Daoy (cell line): ENCODE measurements at regions not wholly inside any gene's neighbourhood (a gene's known extent, or its start where the extent isn't known, plus 50 kb on each side); places are given as distances from the start of the nearest gene placed in this dataset.

Experiments used
- DNase-seq: peaks from one replicate; pipeline ENCODE4 v3.0.0-alpha.2; 2015; ENCODE audit warnings: low read depth

DNA sequence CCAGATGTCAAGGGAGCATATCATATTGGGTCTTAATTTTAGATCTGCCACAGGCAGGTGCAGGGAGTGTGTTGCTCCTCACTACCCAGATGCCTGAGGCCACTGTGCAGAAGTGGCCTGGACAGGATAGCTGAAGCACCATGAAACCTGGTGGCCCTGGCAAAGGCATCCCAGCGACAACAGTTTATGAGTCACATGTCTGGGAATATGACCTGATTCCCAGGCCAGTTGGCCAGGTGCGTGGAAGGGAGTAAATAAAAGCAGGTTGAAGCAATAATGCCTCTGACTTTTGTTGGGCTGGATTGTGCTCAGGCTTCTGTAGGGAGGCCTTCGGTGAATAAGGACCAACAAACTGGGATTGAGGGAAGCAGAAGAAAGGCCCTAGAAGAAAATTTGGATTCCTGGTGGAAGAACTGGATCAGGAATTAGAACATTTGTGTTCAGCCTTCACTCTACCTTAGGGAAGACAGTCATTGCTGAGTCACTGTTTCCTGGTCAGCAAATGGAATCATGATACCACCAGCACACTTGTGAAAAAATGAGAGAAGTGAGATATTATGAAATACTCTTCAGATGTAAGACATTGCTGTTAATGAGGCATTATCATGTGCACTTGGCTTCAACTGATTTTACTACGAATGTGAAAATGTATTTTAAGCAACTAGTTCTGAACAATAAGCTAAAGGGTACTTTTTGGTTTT, 78.4 kb upstream of the ZNF516 start:
- peak; percentile 57 for DNase-seq

DNA sequence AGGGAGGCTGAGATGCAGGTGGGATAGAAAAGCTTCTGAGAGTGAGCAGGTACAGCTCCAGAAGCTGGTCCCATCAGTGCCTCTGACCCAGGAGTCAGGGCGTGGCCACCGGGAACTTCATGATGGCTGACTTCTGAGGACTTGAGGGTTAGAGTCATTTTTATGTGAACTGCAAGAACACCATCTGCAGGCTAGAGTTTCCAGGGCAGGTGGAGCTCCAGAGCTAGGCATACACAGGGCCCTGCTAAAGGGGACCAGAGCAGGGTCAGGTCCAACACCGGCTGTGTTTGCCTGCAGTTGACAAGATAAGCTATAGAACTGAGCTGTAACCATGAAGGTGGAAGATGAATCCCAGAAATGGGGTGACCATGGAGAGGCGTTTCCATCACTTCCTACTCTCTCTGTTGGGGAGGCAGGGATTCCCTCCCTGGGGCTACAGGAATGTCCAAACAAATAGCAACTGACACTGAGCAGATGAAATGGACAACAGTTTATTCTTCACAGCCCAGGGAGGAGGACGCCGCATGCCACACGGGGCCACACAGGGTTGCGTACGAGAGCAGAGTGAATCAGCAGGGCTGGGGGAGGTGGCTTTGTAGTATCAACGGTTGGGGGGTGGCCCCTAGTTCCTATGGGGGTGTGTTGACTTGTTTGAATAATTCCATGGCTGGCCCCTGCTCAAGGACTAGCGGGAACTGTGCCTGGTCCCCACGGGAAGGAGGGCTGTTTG, 77.6 kb upstream of the ZNF516 start:
- no peak for DNase-seq

DNA sequence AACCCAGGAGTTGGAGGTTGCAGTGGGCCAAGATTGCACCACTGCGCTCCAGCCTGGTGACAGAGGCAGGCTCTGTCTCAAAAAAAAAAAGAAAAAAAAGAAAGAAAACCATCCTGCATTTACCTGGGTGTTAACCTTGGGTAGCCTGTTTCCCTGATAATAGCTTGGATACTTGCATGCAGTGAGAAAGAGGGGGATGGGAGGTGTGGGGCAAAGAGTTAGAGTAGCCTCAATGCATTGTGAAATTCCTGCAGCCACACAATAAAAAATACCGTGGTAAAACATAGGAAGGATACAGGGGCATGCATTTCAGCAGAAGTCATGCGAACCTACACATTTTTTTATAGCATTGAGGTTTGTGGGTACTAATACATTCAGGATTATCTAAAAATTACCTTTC, 76.6 kb upstream of the ZNF516 start:
- DNase-seq: no peak

DNA sequence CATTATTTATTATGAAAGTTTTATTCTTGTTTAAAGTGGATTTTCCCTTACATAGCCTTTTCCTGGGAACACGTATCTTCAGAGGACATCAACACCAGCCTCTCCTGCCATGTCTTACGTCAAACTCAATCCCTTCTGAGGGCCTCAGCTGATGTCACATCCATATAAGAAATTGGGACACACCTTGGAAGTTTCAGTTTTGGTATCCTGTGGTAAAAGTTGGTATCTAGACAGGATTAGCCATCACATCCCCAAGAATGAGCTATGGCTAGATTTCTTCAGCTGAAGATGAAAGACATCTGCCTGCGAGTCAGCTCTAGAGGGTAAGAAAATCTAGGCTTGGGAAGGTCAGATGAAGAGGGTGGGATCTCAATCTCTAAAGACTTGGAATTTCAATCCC, 75.8 kb upstream of the ZNF516 start:
- DNase-seq: no peak

DNA sequence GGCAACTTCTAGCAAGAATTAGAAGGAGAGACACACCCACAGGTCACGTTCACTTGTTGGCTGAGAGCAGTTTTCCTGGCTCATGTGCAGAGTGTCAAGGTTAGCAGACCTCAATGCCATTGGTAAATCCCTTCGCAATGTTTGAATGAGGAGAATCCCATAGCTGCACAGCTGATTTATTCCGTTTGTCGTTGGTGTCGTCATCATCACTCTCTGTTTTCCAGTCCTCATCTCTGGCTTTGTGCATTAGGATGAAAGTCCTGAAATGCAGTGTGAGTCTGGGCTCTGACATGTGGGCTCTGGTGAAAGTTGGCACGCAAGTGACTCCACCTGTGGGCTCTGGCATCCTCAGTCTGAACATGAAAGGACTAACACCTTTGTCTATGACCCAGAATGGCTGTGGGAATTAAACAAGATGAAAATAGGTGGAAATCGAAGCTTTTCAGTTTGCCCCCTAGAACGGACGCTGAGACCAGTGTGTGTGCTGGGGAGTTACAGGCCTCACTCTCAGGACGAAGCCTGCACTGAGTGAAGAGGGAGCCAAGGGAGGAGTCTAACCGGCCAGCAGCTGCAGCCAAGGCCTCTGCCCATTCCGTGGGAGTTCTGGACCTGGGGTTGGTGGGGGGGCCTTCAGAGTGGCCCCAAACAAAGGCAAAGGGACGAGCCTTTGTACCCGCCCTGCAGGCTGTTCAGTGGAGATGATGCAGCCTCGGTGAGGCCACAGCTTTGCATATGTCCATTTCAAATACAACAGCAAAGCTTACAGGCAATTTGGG, 74.8 kb upstream of the ZNF516 start:
- no peak for DNase-seq

DNA sequence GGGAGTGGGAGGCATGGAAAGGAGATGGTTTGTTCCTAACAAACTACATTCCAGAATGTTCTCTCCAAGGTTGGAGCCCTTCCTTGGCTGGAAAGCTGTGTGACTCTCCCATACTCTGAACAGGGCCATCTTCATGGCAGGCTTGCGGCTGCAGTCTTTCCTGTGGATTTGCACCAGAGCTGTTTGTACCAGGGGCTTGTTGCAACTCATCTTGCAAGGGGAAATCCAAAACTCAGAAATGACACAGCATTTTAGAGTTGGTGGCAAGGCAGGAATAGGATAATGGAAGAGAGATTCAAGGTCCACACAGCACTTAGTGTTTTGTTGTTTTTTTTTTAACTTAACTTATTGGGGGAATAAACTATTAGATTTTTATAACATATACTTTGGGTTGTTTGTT, 73.7 kb upstream of the ZNF516 start:
- DNase-seq: no peak

DNA sequence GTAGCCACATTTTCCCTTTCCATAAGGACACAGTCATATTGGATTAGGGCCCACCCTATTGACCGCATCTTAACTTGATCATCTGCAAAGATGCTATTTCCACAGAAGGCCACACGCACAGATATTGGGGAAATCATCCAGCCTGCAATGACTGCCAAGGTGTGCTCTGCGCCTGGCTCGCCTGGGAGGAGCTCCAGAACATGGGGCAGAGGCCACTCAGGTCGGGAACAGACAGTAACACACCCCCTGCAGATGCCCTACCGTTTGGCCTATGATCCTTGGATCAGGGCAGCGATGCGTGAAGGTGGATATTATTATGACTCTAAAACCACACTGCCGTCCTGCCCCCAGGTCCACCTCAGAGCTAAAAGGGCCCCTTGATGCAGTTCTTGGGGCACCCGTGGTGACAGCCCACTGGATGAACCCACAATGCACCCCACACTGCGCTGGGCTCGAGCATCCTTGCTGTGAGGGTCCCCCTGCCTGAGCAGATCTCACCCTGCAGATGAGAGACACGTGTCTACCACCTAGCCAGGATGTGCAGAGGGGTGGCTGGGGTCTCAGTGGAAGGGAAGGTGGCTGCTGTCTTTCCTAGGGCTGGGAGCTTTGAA, 72.9 kb upstream of the ZNF516 start:
- DNase-seq: no peak

DNA sequence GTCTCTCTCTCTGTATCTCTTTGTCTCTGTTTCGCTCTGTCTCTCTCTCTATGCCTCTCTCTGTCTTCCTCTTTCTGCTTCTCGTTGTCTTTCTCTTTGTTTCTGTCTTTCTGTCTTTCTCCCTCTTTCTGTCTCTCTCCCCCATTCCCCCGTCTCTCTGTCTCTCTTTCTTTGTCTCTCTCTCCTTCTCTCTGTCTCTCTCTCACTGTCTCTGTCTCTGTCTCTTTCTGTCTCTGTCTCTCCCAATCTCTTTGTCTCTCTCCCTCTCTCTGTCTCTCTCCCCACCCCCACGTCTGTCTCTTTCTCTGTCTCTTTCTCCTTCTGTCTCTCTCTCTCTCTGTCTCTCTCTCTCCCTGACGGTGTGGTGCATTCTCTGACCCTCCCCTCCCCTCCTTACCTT, 71.9 kb upstream of the ZNF516 start:
- DNase-seq: no peak

DNA sequence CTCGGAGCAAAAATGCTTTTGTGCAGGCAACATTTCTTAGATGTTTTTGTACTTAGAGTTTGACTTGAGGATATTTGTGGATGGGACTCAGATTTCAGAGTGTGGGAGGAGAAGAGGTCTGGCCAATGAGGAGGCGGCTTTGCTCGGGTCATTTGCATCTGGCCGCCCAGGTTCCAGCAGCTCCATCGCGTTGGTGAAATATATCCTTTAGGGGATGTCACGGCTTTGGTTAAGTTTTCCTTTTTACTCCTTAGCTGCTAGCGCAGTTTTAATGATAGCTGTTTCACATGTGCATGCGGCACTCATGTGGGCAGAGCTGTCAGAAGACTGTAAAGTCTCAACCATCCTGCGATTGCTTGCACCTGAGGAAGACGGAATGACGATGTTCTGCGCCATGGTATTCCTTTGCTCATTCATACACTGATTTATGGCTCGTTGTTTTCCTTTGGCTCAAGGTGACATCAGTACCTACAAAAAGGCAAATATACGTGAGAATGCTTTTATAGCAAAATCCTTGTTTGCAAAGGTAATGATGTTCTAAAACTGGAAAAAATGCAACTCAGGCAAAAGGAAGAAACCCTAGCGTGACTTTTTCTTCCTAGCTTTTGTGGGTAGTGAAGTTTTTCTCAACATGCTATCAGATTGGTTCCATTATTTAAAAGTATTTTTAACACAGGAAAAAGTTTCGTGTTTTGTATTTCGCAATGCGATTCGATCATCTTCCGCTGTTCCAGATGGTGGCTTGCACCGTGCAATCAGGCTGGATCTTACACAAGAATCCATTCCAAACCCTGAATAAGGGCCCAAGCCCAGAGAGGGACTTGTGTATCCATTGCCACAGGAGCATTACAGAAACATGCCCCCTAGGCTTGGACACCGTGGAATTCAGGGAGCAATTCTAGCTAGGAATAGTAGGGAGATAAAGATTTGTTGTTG, 70.5 kb upstream of the ZNF516 start:
- peak; percentile 72 for DNase-seq

DNA sequence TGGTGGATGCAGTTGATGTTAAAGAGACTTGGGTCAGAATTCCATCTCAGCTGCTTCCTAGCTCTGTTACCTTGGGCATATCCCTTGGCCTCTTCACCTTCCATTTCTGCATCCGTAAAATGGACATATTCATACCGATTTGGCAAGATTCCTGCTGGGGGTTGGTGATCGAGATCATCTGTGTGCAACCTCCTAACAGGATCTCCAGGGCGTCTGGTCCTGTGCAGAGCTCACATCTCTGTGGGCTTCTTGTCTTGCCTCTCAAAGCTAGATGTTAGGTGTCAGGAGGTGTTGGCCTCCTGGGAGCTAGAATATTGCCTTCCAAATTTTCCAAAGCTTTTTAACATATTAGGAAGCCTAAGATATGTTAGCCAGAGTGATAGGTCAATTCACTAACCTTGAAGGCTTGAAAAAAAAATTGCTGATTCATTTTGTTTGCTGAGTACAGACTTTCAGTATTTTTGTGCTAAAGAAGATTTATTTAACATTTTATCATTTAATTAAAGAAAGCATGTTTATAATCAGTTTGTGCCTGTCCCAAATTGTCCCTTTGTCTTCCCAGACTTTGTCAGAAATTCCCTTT, 69.7 kb upstream of the ZNF516 start:
- no peak for DNase-seq

DNA sequence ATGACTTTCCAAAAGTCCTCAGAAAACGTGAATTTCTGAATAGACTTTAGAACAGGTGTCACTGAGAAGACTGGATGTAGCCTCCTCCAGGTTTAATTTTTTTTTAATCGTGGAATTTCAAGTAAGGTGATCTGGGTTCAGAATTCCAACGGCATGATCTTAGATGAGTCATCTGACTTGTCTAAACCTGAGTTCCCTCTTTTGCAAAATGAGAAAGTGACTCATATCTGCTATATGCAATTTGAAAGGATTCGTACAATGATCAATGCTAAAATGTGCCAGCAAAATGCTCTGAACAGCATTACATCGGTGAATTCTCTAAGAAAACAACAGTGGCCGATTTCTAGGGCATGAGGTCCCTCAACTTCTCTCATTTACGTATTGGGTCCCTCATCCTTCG, 69.1 kb upstream of the ZNF516 start:
- DNase-seq: peak; percentile 26

DNA sequence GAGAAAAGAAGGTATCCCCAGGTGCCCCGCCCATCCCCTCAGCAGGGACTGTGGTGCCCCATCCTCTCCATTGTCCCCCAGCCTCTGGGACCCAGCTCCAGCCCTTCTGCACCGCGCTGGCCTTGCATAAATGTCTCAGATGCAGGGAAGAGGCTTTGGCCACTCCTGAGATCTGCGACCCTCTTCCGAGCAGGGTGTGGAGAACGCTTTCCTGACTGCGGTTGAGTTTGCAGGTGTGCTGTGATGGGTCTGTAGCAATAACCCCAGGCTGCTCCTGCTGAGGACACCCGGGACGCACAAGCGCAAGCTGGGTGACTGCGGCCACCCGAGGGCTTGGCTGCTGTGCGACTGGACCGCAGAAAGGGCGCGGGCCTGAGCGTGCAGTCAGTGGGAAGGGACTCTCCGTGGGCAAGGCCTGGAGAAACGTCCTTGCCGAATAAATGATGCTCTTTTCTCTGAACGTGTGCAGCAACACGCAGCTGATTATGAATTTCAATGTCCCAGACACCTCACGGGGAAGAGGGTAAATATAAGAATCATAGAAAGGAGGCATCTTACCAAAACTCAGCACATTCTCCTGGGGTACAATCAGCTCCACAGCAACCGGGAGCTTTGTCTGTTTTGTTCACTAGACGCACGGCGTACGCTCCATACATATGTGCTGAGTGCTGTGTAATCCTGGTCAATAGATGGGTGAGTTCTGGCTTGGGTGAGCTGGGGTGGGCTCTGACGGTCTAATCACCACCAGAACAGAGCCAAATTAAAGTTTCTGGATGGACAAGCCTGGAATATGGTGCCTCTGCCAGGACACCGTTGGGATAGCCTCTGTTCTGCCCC, 67.5 kb upstream of the ZNF516 start:
- DNase-seq: no peak

DNA sequence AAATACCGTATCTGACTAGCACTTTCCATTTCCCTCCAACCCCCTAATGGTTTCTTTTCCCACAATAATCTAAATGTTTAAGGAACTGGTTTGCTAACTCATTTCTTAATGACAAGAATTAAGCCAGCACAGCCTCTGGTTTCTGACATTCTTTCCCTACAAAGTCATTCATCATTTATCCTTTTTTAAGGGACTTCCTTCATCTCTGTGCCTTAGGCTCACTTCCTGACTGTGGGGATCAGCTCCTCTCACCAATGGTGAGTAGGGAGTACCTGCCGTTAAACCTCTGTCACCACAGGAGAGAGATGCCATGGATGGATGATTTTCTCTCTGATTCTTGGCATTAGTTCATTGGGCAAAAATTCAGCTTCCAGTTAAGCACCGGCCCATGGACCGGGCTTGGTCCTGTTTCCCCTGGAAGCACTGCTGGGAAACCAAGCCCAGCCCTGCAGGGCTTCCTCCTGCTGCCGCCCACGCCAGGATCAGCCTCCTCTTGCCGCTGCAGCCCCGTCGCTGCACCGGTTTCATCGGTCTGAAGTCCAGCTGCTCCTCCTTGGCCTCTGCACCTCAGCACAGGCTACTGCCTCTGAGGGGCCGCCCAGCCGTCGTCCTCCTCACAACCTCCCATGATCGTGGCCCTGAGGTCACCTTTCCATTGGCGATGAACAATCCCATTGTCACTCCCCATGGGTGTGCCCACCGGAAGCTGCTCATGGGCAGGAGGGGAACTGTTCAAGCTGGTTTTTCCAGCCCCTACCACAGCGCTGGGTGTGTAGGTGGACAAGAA, 64.0 kb upstream of the ZNF516 start:
- no peak for DNase-seq

DNA sequence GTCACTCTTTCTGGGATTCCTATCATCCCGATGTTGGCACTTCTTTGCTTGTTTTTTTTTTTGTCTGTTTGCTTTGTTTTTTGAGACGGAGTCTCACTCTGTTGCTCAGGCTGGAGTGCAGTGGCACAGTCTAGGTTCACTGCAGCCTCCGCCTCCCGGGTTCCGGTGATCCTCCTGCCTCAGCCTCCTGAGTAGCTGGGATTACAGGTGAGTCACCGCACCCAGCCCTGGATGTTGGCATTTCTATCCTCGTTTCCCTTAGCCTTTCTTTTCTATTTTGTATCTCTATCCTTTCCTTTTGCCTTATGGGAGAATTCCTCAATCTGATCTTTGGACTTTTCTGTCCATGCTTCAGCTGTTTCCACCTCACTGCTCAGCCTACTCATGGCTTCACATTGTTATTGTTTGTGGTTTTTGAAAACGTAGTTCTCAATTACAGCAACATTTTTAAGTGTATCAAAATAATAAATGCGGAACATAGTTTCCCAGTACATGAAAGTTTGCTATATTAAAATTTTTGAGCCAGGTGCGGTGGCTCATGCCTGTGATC, 62.1 kb upstream of the ZNF516 start:
- no peak for DNase-seq

DNA sequence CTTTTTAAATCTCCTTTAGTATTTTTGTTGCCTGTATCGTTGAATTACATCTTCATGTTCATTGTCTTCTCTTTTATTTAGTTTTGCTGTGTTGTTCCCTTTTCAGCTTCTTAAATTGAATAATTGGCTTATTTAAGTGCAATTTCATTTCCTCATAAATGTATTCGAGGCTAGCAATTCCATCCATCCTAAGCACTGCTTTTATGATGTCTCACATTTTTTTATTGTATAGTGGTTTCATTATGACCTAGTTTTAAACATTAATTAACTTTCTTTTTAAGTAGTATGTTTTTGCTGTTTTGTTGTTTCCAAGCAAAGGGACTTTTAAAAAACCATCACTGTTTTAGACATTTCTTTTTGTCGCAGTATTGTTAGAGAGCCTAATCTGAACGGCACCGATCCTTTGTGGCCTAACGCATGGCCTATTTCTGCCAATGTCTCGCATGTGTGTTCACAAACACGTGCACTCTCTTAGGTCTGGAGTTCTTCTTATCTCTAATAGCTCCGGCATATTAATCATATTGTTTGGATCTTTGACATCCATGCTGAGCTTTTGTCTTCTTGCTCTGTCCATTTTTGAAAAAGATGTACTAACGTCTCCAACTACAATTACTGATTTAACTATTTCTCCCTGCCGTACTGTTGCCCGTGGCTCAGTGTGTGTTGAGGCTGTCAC, 59.6 kb upstream of the ZNF516 start:
- DNase-seq: no peak

DNA sequence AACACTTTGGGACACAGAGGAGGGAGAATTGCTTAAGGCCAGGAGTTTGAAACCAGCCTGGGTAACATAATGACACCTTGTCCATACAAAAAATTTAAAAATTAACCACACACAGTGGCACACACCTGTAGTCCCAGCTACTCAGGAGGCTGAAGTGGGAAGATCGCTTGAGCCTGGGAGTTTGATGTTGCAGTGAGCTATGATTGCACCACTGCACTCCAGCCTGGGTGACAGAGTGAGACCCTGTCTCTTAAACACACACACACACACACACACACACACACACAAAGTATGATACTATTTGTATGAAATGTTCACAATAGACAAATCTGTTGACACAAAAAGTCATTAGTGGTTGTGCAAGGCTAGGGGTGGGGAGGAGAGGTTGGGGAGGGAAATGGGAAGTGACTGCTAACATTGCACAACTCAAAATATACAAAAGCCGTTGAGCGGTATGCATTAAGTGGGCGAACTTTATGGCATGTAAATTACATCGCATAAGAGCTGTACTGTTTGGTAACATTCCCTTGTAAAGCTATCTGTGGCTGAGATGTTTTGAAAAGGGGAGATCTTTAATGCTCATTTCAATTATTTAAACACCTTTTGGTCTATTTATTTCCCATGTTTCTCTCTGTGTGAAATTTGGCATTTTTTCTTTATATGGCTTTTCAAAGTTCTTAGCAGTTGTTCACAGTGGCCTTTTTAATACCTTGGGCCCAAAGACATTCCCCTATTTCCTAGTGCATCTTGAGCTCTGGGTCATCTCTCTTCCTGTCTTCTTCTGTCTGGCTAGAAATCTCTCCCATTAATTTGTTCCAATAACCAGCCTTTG, 58.9 kb upstream of the ZNF516 start:
- no peak for DNase-seq

DNA sequence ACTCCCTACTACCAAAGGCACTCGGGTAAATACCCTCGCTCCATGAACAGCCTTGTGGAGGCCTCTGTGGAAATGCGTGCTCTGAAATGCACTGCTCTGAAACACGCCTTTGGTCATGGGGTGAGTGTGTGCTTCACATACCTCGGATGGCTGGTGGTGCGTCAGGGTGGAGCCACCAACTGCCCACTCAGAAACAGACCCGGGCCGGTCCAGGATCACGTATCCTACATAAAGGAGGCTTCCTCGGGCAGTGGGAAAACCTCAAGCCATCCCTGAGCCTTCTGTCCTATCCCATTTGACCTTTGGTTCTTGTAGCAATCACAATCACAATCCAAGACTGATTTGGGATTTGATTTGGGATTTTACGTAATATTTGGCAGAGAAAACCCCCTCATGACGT, 53.5 kb upstream of the ZNF516 start:
- DNase-seq: no peak
